Panc1 (cell line): ENCODE measurements at regions not wholly inside any gene's neighbourhood (a gene's known extent, or its start where the extent isn't known, plus 50 kb on each side); places are given as distances from the start of the nearest gene placed in this dataset.

ENCODE experiments used
- ATAC-seq: fragments of 200-7000 bp; cut with Tn5 transposase; 2 replicates; pipeline ENCODE4 v1.9.1; 2020; ENCODE audit warnings: mild to moderate bottlenecking, moderate library complexity
- BruUV-seq: library from RNA; stranded (reverse); fragments of 400-500 nt; replicated peaks from 2 replicates; lab custom pipeline; 2021; lab: Mats Ljungman, UMichigan
- CTCF ChIA-PET: fragments of 300-600 bp; sonication (Branson Sonifier 250); formaldehyde crosslinking; loops from one replicate; lab custom pipeline; 2022; ENCODE audit warnings: antibody characterized with exemption; lab: Charles Lee
- POLR2A ChIA-PET: fragments of 300-600 bp; sonication (Branson Sonifier 250); formaldehyde crosslinking; loops from one replicate; lab custom pipeline; 2022; ENCODE audit warnings: antibody characterized with exemption; lab: Charles Lee
- DNase-seq: peaks from one replicate; pipeline ENCODE4 v3.0.0-alpha.2; 2010; ENCODE audit warnings: low read depth, low spot score
- H3K27ac ChIP-seq: 2 replicates; pipeline ENCODE4 v1.5.1; 2011; ENCODE audit warnings: mild to moderate bottlenecking, low read length, inconsistent platforms
- H3K27me3 ChIP-seq: fragments of 200-500 bp; sonication (Bioruptor generic); 2 replicates; pipeline ENCODE4 v1.6.0; 2014; ENCODE audit warnings: low read length, inconsistent platforms; ENCODE audit not compliant: control insufficient read depth, insufficient read depth
- H3K36me3 ChIP-seq: fragments of 200-500 bp; sonication (Bioruptor generic); 2 replicates; pipeline ENCODE4 v1.5.1; 2014; ENCODE audit warnings: inconsistent platforms, mild to moderate bottlenecking, low read length, moderate library complexity; ENCODE audit not compliant: control insufficient read depth, insufficient read depth
- H3K4me1 ChIP-seq: 2 replicates; pipeline ENCODE4 v1.5.1; 2011; ENCODE audit warnings: inconsistent platforms, mild to moderate bottlenecking, low read length, moderate library complexity; ENCODE audit not compliant: control insufficient read depth, insufficient read depth
- H3K4me3 ChIP-seq, 2 experiments: 2 replicates each; pipeline ENCODE4 v1.5.1; 2011 to 2012; ENCODE audit warnings: low read depth in 2 of 2, low read length in 2 of 2, mild to moderate bottlenecking in 2 of 2, inconsistent platforms in 1 of 2, moderate library complexity in 1 of 2
- H3K9me3 ChIP-seq: fragments of 200-500 bp; sonication (Bioruptor generic); 2 replicates; pipeline ENCODE4 v1.5.1; 2014; ENCODE audit warnings: low read depth, mild to moderate bottlenecking, inconsistent platforms, low read length, moderate library complexity; ENCODE audit not compliant: control insufficient read depth, insufficient read depth
- POLR2AphosphoS5 ChIP-seq: IDR thresholded peaks from 2 replicates; pipeline ENCODE4 v1.6.1; 2012; ENCODE audit warnings: mild to moderate bottlenecking, low read depth, low read length, moderate library complexity
- SIN3A ChIP-seq: IDR thresholded peaks from 2 replicates; pipeline ENCODE4 v1.6.1; 2012; ENCODE audit warnings: low read depth, mild to moderate bottlenecking, low read length, moderate library complexity, borderline replicate concordance; ENCODE audit not compliant: insufficient read depth
- TCF7L2 ChIP-seq: IDR thresholded peaks from 2 replicates; pipeline ENCODE4 v1.6.1; 2011; ENCODE audit warnings: mild to moderate bottlenecking, low read depth, low read length, inconsistent platforms
- in situ Hi-C: cut with HindIII; loops from 2 replicates; pipeline ENCODE4 v1.10.0; 2016; ENCODE audit warnings: low sequenced_read_pairs, low pct_unique_long_range_greater_than_20kb
- intact Hi-C: fragments of 100-400 bp; cut with micrococcal nuclease; formaldehyde crosslinking; loops from one replicate; pipeline ENCODE4 v1.10.0; 2022; ENCODE audit not compliant: unreplicated experiment
- TF ChIP-seq, protein P1 (sequence below), 2 experiments: IDR thresholded peaks; 2 replicates each; pipeline ENCODE4 v1.6.1; 2011 to 2012; ENCODE audit warnings: low read depth in 2 of 2, control low read depth in 1 of 2, low read length in 1 of 2, mild to moderate bottlenecking in 1 of 2, moderate library complexity in 1 of 2; ENCODE audit not compliant: insufficient read depth in 1 of 2
- TF ChIP-seq, protein P2 (sequence below): fragments of 450-650 bp; IDR thresholded peaks from 2 replicates; pipeline ENCODE4 v1.5.1; 2017; ENCODE audit warnings: mild to moderate bottlenecking

DNA sequence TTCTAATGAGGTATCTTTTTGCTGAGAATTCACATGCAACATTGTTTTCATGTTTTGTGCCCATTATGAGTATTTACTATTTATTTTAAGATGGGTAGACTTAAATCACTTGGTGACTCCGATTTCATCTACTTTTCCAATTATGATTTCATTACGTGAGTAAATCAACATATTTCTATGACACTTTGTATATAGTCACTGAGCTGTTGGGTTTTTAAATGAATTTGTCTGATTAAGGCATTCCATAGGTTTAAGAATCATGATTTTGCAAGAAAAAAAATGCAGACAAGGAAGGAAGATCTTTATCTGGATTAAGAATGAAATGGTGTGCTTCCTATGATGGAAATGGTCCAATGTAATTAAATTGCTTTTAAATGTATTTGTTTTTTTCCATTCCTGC, 661.9 kb downstream of the ANXA1 start:
- no peaks in the 10 kb centered on the region for H3K9me3 ChIP-seq
- no peak for TF ChIP-seq TCF7L2
- TF ChIP-seq, protein P1, sequence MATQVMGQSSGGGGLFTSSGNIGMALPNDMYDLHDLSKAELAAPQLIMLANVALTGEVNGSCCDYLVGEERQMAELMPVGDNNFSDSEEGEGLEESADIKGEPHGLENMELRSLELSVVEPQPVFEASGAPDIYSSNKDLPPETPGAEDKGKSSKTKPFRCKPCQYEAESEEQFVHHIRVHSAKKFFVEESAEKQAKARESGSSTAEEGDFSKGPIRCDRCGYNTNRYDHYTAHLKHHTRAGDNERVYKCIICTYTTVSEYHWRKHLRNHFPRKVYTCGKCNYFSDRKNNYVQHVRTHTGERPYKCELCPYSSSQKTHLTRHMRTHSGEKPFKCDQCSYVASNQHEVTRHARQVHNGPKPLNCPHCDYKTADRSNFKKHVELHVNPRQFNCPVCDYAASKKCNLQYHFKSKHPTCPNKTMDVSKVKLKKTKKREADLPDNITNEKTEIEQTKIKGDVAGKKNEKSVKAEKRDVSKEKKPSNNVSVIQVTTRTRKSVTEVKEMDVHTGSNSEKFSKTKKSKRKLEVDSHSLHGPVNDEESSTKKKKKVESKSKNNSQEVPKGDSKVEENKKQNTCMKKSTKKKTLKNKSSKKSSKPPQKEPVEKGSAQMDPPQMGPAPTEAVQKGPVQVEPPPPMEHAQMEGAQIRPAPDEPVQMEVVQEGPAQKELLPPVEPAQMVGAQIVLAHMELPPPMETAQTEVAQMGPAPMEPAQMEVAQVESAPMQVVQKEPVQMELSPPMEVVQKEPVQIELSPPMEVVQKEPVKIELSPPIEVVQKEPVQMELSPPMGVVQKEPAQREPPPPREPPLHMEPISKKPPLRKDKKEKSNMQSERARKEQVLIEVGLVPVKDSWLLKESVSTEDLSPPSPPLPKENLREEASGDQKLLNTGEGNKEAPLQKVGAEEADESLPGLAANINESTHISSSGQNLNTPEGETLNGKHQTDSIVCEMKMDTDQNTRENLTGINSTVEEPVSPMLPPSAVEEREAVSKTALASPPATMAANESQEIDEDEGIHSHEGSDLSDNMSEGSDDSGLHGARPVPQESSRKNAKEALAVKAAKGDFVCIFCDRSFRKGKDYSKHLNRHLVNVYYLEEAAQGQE (IDR thresholded peaks at IDR 0.05; ENCODE audit: insufficient read depth in 1 of 2, low read depth in 2 of 2, low read length in 1 of 2), result no peak
- TF ChIP-seq, protein P2, sequence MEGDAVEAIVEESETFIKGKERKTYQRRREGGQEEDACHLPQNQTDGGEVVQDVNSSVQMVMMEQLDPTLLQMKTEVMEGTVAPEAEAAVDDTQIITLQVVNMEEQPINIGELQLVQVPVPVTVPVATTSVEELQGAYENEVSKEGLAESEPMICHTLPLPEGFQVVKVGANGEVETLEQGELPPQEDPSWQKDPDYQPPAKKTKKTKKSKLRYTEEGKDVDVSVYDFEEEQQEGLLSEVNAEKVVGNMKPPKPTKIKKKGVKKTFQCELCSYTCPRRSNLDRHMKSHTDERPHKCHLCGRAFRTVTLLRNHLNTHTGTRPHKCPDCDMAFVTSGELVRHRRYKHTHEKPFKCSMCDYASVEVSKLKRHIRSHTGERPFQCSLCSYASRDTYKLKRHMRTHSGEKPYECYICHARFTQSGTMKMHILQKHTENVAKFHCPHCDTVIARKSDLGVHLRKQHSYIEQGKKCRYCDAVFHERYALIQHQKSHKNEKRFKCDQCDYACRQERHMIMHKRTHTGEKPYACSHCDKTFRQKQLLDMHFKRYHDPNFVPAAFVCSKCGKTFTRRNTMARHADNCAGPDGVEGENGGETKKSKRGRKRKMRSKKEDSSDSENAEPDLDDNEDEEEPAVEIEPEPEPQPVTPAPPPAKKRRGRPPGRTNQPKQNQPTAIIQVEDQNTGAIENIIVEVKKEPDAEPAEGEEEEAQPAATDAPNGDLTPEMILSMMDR, result no peak
- TF ChIP-seq SIN3A, result no peak
- TF ChIP-seq POLR2AphosphoS5, result no peak
- no peak overlapping the region for H3K4me3 ChIP-seq
- H3K27ac ChIP-seq, result no peak overlapping the region
- in situ Hi-C loops (no loop called here), intact Hi-C loops (no loop called here)
- ATAC-seq (no peak), DNase-seq (no peak)
- POLR2A ChIA-PET, result no interaction called here
- H3K36me3 ChIP-seq, result no peaks in the 10 kb centered on the region
- CTCF ChIA-PET, result no interaction called here
- no peaks in the 10 kb centered on the region for H3K4me1 ChIP-seq
- no TSS peak for BruUV-seq
- H3K27me3 ChIP-seq, result no peaks in the 10 kb centered on the region

DNA sequence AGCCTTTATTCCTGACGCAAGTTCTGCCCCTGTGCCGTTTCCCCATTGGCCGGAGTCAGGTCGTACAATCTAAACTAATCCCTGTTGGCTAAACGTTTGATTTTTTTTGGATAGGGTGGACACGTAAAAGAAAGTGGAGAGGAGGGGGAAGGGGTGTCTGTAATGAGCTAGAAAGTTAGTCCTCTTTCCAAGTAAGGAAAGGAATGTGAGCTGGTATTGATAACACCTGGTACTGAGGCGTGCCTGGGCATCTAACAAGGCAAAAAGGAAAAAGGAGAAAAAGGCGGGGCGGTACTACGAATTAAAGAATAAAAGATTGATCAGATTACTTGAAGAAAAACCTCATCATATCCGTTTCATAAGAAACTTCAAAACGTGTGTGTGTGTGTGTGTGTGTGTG, 665.2 kb downstream of the ANXA1 start:
- CTCF ChIA-PET, result no interaction called here
- no peak overlapping the region for H3K27ac ChIP-seq
- no peak for TF ChIP-seq POLR2AphosphoS5
- TF ChIP-seq, protein P2, result no peak
- TF ChIP-seq SIN3A, result no peak
- TF ChIP-seq, protein P1 (IDR thresholded peaks at IDR 0.05; ENCODE audit: insufficient read depth in 1 of 2, low read depth in 2 of 2, low read length in 1 of 2), result no peak
- TF ChIP-seq TCF7L2, result no peak
- no peak overlapping the region for H3K4me3 ChIP-seq
- intact Hi-C loops, result no loop called here
- in situ Hi-C loops, result no loop called here
- no peaks in the 10 kb centered on the region for H3K9me3 ChIP-seq
- POLR2A ChIA-PET, result no interaction called here
- no peaks in the 10 kb centered on the region for H3K27me3 ChIP-seq
- no peaks in the 10 kb centered on the region for H3K4me1 ChIP-seq
- BruUV-seq, result no TSS peak
- no peak for DNase-seq
- ATAC-seq, result no peak
- H3K36me3 ChIP-seq, result no peaks in the 10 kb centered on the region
